ENCODE measurements at regions not wholly inside any gene's neighbourhood (a gene's known extent, or its start where the extent isn't known, plus 50 kb on each side); places are given as distances from the start of the nearest gene placed in this dataset.

- no peak for DNase-seq
Measured at GRCh38 chr12:127077262-127078045, 1189.5 kb upstream of the TMEM132C start.

GRCh38 chr12:127078577-127079350, 1188.2 kb upstream of the TMEM132C start:
- DNase-seq: no peak

- no peak for DNase-seq
Measured at GRCh38 chr12:127079636-127080035, 1187.3 kb upstream of the TMEM132C start.

- DNase-seq: no peak
Measured at GRCh38 chr12:127081058-127081457, 1185.9 kb upstream of the TMEM132C start.

GRCh38 chr12:127083008-127083949, 1183.7 kb upstream of the TMEM132C start:
- DNase-seq: no peak

GRCh38 chr12:127101076-127101475, 1165.9 kb upstream of the TMEM132C start:
- no peak for DNase-seq

- DNase-seq: no peak
Measured at GRCh38 chr12:127106041-127106440, 1160.9 kb upstream of the TMEM132C start.

GRCh38 chr12:127106697-127107096, 1160.3 kb upstream of the TMEM132C start:
- no peak for DNase-seq

GRCh38 chr12:127107744-127108143, 1159.2 kb upstream of the TMEM132C start:
- DNase-seq: no peak

- DNase-seq: peak; percentile 27
Measured at GRCh38 chr12:127108360-127109215, 1158.4 kb upstream of the TMEM132C start.

- DNase-seq: no peak
Measured at GRCh38 chr12:127113945-127114344, 1153.0 kb upstream of the TMEM132C start.

- DNase-seq: no peak
Measured at GRCh38 chr12:127115468-127116035, 1151.4 kb upstream of the TMEM132C start.

GRCh38 chr12:127118251-127118650, 1148.7 kb upstream of the TMEM132C start:
- DNase-seq: no peak

- no peak for DNase-seq
Measured at GRCh38 chr12:127119600-127120140, 1147.3 kb upstream of the TMEM132C start.

GRCh38 chr12:127120851-127121250, 1146.1 kb upstream of the TMEM132C start:
- DNase-seq: no peak

- DNase-seq: no peak
Measured at GRCh38 chr12:127121494-127122084, 1145.4 kb upstream of the TMEM132C start.

GRCh38 chr12:127125607-127126259, 1141.2 kb upstream of the TMEM132C start:
- no peak for DNase-seq

- no peak for DNase-seq
Measured at GRCh38 chr12:127126260-127126628, 1140.7 kb upstream of the TMEM132C start.

- DNase-seq: no peak
Measured at GRCh38 chr12:127127897-127128296, 1139.1 kb upstream of the TMEM132C start.

- no peak for DNase-seq
Measured at GRCh38 chr12:127130506-127131124, 1136.4 kb upstream of the TMEM132C start.
